Adrenal gland (tissue), 9 donors: ENCODE measurements at regions not wholly inside any gene's neighbourhood (a gene's known extent, or its start where the extent isn't known, plus 50 kb on each side); places are given as distances from the start of the nearest gene placed in this dataset.

Experiments used
- DNase-seq, 7 donors: peaks; one replicate each; pipeline ENCODE4 v3.0.0-alpha.2; 2019 to 2020
- H3K27ac ChIP-seq, 5 donors: fragments of 200-600 bp; sonication (generic) in 4 of 5; 1 replicate in 3 of 5; 2 replicates in 2 of 5; pipeline versions ENCODE4 v1.5.1 to v1.8.0; 2016 to 2020; ENCODE audit warnings: mild to moderate bottlenecking in 1 of 5
- H3K27me3 ChIP-seq: fragments of 200-600 bp; 2 replicates; pipeline ENCODE4 v1.8.0; 2021
- H3K36me3 ChIP-seq, 2 donors: fragments of 200-600 bp; replicated peaks in 1 of 2; 1 replicate in 1 of 2; 2 replicates in 1 of 2; pipeline versions ENCODE4 v1.5.1 to v1.8.0; 2018 to 2022
- H3K4me1 ChIP-seq, 2 donors: fragments of 200-600 bp; replicated peaks in 1 of 2; 1 replicate in 1 of 2; 2 replicates in 1 of 2; pipeline versions ENCODE4 v1.5.1 to v1.8.0; 2018 to 2021
- H3K4me3 ChIP-seq, 4 donors: fragments of 200-600 bp; sonication (generic) in 3 of 4; one replicate each; pipeline ENCODE4 v1.5.1; 2016 to 2018
- H3K9me3 ChIP-seq, 3 donors: fragments of 200-600 bp; sonication (generic) in 1 of 3; replicated peaks in 1 of 3; 1 replicate in 2 of 3; 2 replicates in 1 of 3; pipeline versions ENCODE4 v1.5.1 to v1.8.0; 2016 to 2021
- POLR2A ChIP-seq, 2 donors: fragments of 450-650 bp; IDR thresholded peaks; one replicate each; pipeline ENCODE4 v1.6.1; 2017; ENCODE audit warnings: antibody characterized with exemption in 2 of 2, mild to moderate bottlenecking in 2 of 2, moderate library complexity in 1 of 2
- WGBS, 4 donors: extraction: QIAGEN DNeasy Blood & Tissue Kit in 2 of 4; methylation state at CpG; one replicate each; pipeline versions ENCODE4 v1.1.5 to v1.1.7; 2013 to 2017; 5-methylcytosine and 5-hydroxymethylcytosine counted together
- intact Hi-C, 2 donors: fragments of 100-400 bp; cut with DNase I; formaldehyde crosslinking; loops; one replicate each; pipeline versions ENCODE4 v1.14.1 to v1.15.0; 2022 to 2023
- TF ChIP-seq, protein P1 (sequence below), 6 experiments: fragments of 450-650 bp in 4 of 6; fragments of 200-600 bp in 2 of 6; sonication (generic) in 1 of 6; IDR thresholded peaks; 1 replicate in 5 of 6; 2 replicates in 1 of 6; pipeline versions ENCODE4 v1.5.1 to v1.8.0; 2016 to 2021; ENCODE audit warnings: antibody characterized with exemption in 6 of 6, mild to moderate bottlenecking in 2 of 6, moderate library complexity in 1 of 6
- donor health status: healthy with polysubstance abuse.
- donor health status: Bipolar disorder and iron deficiency.
- donor health status: DM: yes; HTN: yes; CAD: no.
- donor health status: DM: no; HTN: no; CAD: no.
- donor health status: DM: no; HTN: no; CAD: no.

DNA sequence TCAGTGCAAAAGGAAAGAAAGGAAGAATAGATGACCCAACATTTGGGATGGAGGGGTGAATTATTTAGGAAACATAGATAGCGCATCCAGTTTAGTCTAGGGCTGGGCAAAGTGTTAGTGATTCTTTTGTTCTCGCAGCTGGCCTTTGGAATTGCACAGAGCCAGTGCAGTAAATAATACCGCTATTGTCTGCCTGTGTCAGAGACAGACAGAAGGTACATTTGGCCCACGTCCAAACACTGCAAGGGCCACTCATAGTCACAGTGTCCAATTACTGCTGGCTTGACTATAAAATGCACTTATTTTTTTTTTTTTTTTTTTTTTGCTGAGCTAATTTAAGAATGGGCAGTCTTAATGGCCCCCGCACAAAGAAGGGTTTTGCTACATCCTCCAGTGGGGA is 638.6 kb downstream of the BCL11B start:
- Histone ChIP-seq H3K36me3 (no peaks in the 10 kb centered on the region), H3K27me3 (no peaks in the 10 kb centered on the region), H3K4me3 (no peak overlapping the region), H3K4me1 (no peaks in the 10 kb centered on the region), H3K27ac (no peak overlapping the region), H3K9me3 (no peaks in the 10 kb centered on the region)
- peak in 2 of 7 donors; percentile 2 to 21 for DNase-seq
- intact Hi-C loops: no loop called here
- TF ChIP-seq, protein P1, sequence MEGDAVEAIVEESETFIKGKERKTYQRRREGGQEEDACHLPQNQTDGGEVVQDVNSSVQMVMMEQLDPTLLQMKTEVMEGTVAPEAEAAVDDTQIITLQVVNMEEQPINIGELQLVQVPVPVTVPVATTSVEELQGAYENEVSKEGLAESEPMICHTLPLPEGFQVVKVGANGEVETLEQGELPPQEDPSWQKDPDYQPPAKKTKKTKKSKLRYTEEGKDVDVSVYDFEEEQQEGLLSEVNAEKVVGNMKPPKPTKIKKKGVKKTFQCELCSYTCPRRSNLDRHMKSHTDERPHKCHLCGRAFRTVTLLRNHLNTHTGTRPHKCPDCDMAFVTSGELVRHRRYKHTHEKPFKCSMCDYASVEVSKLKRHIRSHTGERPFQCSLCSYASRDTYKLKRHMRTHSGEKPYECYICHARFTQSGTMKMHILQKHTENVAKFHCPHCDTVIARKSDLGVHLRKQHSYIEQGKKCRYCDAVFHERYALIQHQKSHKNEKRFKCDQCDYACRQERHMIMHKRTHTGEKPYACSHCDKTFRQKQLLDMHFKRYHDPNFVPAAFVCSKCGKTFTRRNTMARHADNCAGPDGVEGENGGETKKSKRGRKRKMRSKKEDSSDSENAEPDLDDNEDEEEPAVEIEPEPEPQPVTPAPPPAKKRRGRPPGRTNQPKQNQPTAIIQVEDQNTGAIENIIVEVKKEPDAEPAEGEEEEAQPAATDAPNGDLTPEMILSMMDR (IDR thresholded peaks at IDR 0.05): no peak
- TF ChIP-seq POLR2A (IDR thresholded peaks at IDR 0.05): no peak
- WGBS, 4 donors: 31 to 46% (median 40%) methylated on average over 5 of the region's 5 CpGs

DNA sequence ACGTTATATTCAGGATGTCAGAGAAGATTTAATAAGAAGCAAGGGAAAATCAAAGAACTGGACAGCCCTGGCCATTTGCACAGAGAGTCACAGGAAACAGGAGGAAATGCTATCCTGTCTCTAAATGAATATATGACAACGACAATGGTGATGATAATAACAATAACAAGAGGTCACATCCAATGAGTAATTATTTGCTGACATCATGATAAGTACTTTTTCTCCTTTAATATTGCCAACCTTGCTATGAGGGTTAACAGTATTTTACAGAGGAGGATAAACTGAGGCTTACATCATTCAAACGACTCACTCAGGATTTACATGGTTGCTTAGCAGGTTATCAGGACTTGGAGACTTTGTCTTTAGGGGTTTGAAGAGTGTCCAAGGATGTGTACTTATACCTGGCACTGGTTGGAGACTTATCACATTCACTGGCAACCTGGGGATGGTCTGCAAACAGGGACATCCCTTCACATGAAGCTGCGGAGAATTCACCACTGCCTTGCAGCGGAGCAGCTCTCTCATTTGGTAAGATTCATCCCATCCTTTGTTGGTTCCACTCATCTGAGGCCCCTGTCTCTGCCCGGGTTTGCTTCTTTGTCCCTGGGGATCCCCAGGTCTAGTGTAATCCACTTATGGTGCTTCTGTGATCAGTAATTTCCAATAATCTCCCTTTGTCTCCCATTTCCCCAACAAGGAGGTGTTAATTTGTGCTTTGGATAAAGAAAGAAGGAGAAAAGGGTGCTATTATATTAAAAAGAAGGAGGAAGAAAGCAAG is 637.8 kb downstream of the BCL11B start:
- WGBS, 4 donors: 58 to 68% (median 62%) methylated on average over 6 of the region's 6 CpGs
- H3K36me3 ChIP-seq: no peaks in the 10 kb centered on the region
- no peak overlapping the region for H3K4me3 ChIP-seq
- no peaks in the 10 kb centered on the region for H3K27me3 ChIP-seq
- no peak for DNase-seq
- intact Hi-C loops: no loop called here
- no peak overlapping the region for H3K27ac ChIP-seq
- H3K4me1 ChIP-seq: no peaks in the 10 kb centered on the region
- TF ChIP-seq, protein P1 (IDR thresholded peaks at IDR 0.05): no peak
- no peak for TF ChIP-seq POLR2A (IDR thresholded peaks at IDR 0.05)
- no peaks in the 10 kb centered on the region for H3K9me3 ChIP-seq

DNA sequence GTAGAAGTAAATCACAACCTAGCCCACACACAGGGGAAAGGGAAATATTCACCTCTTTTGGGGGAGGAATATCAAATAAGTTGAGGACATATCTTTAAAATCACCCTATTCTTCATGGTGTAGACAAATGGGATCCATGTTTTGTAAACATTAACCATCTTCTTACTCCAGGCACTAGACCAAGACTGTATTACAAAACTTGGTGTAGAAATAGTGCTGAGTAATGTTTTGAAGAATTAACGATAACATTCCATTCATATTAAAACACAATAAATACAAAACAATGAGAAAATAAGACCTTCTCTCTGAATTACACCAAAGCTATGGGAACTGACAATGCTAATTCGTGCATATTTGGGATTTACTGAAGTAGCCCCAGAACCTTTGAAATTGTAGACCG is 633.6 kb downstream of the BCL11B start:
- WGBS, 4 donors: 83 to 89% (median 84%) methylated on average over 3 of the region's 3 CpGs

DNA sequence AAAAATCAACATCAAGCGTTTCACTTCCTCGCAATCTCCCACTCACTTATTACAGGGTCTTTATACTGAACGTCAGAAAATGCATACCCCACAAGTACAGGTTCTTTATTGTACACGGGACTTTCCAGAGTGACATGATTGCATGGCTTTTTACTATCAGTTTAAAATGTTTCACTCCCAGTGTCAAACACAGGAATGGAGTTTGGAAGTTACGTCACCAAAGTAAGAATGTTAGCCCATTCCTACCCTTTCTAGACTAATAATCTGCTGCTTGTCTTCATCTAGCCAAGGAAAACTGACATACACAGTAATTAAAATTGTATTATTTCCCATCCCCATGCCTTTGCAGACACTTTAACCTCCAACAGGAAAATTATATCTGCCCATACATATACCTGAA is 624.2 kb downstream of the BCL11B start:
- no peak overlapping the region for H3K4me3 ChIP-seq
- H3K36me3 ChIP-seq: no peaks in the 10 kb centered on the region
- TF ChIP-seq POLR2A (IDR thresholded peaks at IDR 0.05): no peak
- TF ChIP-seq, protein P1 (IDR thresholded peaks at IDR 0.05): no peak
- no peaks in the 10 kb centered on the region for H3K27me3 ChIP-seq
- H3K4me1 ChIP-seq: no peaks in the 10 kb centered on the region
- no peak for DNase-seq
- no peaks in the 10 kb centered on the region for H3K9me3 ChIP-seq
- WGBS, 4 donors: 69 to 81% (median 73%) methylated on average over 5 of the region's 5 CpGs
- intact Hi-C loops: no loop called here
- H3K27ac ChIP-seq: no peak overlapping the region

More for the DNA sequence above, 633.6 kb downstream of the BCL11B start:
- intact Hi-C loops: no loop called here
- DNase-seq: no peak
- Histone ChIP-seq H3K27me3 (no peaks in the 10 kb centered on the region), H3K4me1 (no peaks in the 10 kb centered on the region), H3K27ac (no peak overlapping the region), H3K36me3 (no peaks in the 10 kb centered on the region), H3K9me3 (no peaks in the 10 kb centered on the region), H3K4me3 (no peak overlapping the region)
- TF ChIP-seq POLR2A (IDR thresholded peaks at IDR 0.05): no peak
- TF ChIP-seq, protein P1 (IDR thresholded peaks at IDR 0.05): no peak
